ENCODE measurements at regions not wholly inside any gene's neighbourhood (a gene's known extent, or its start where the extent isn't known, plus 50 kb on each side); places are given as distances from the start of the nearest gene placed in this dataset.

DNA sequence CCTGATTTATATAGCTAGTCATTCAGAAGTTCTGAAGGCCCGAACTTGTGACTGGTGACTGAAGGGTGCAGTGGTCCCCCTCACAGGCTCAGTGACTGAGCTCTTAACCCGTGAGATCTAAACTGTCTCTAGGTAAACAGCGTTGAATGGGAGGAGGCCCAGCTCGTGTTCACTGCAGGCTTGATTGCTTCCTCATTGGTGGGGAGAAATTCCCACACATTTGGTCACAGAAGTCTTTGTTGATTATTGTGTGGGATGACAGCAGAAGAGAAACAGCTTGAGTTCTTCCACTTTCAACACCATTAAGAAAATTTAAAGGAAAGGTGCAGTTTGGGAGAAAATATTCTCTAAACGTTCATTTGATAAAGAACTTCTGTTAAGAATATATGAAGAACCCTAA is 1178.0 kb downstream of the UQCRFS1 start:
- TF ChIP-seq, protein P1, sequence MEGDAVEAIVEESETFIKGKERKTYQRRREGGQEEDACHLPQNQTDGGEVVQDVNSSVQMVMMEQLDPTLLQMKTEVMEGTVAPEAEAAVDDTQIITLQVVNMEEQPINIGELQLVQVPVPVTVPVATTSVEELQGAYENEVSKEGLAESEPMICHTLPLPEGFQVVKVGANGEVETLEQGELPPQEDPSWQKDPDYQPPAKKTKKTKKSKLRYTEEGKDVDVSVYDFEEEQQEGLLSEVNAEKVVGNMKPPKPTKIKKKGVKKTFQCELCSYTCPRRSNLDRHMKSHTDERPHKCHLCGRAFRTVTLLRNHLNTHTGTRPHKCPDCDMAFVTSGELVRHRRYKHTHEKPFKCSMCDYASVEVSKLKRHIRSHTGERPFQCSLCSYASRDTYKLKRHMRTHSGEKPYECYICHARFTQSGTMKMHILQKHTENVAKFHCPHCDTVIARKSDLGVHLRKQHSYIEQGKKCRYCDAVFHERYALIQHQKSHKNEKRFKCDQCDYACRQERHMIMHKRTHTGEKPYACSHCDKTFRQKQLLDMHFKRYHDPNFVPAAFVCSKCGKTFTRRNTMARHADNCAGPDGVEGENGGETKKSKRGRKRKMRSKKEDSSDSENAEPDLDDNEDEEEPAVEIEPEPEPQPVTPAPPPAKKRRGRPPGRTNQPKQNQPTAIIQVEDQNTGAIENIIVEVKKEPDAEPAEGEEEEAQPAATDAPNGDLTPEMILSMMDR (IDR thresholded peaks at IDR 0.05; ENCODE audit: extremely low read depth in 1 of 2, insufficient read depth in 1 of 2, low read depth in 1 of 2, low read length in 2 of 2) = no peak
- no peak for TF ChIP-seq POLR2AphosphoS5 (IDR thresholded peaks at IDR 0.05; ENCODE audit: insufficient read depth, low read depth, low read length)

Measured in endothelial cell of umbilical vein (primary cell).